K562 (cell line): ENCODE measurements at regions not wholly inside any gene's neighbourhood (a gene's known extent, or its start where the extent isn't known, plus 50 kb on each side); places are given as distances from the start of the nearest gene placed in this dataset.

Source experiments
- CEBPB ChIP-seq: fragments of 450-650 bp; IDR thresholded peaks from 2 replicates; pipeline ENCODE4 v1.6.1; 2016; ENCODE audit warnings: missing genetic modification characterization, missing compliant biosample characterization
- EP300 ChIP-seq: IDR thresholded peaks from 2 replicates; pipeline ENCODE4 v1.6.1; 2012; ENCODE audit warnings: low read length, improper control_type of control experiment
- EZH2 ChIP-seq: IDR thresholded peaks from 2 replicates; pipeline ENCODE4 v1.6.1; 2012; ENCODE audit warnings: low read depth, mild to moderate bottlenecking, inconsistent platforms, low read length, borderline replicate concordance
- FOXK1 ChIP-seq: sonication (generic); formaldehyde crosslinking; IDR thresholded peaks from 2 replicates; pipeline ENCODE4 v1.8.0; 2022; ENCODE audit warnings: missing genetic modification reagents, mild to moderate bottlenecking, borderline replicate concordance
- HCFC1 ChIP-seq: IDR thresholded peaks from 2 replicates; pipeline ENCODE4 v1.6.1; 2012; ENCODE audit warnings: low read depth, low read length, improper control_type of control experiment
- NFYB ChIP-seq: IDR thresholded peaks from 2 replicates; pipeline ENCODE4 v1.6.1; 2011; ENCODE audit warnings: mild to moderate bottlenecking, moderate library complexity; ENCODE audit not compliant: insufficient read length; ENCODE audit errors: extremely low read depth
- NR4A1 ChIP-seq, 2 experiments: fragments of 250-450 bp in 1 of 2; fragments of 450-650 bp in 1 of 2; sonication (Bioruptor Pico) in 1 of 2; IDR thresholded peaks; 2 replicates each; pipeline versions ENCODE4 v1.4.0 to v1.6.1; 2016 to 2020; ENCODE audit warnings: mild to moderate bottlenecking in 2 of 2, missing compliant biosample characterization in 1 of 2, missing genetic modification characterization in 1 of 2, moderate library complexity in 1 of 2
- PRMT5 ChIP-seq: sonication (generic); formaldehyde crosslinking; IDR thresholded peaks from 2 replicates; pipeline ENCODE4 v1.5.0; 2020; ENCODE audit warnings: missing genetic modification reagents
- TF ChIP-seq, protein P1 (sequence below), 2 experiments: fragments of 450-650 bp; formaldehyde crosslinking in 1 of 2; IDR thresholded peaks; 2 replicates each; pipeline versions ENCODE4 v1.4.0 to v1.6.1; 2014 to 2020; ENCODE audit warnings: mild to moderate bottlenecking in 2 of 2, borderline replicate concordance in 1 of 2, low read depth in 1 of 2
- TF ChIP-seq, protein P2 (sequence below), 3 experiments: IDR thresholded peaks in 2 of 3; conservative IDR thresholded peaks in 1 of 3; 2 replicates each; pipeline ENCODE4 v1.5.1; 2011 to 2012; ENCODE audit warnings: low read length in 3 of 3, mild to moderate bottlenecking in 3 of 3, control low read depth in 2 of 3, improper control_type of control experiment in 1 of 3, inconsistent platforms in 1 of 3, low read depth in 1 of 3, mixed read lengths in 1 of 3, moderate library complexity in 1 of 3; ENCODE audit not compliant: insufficient read depth in 2 of 3

DNA sequence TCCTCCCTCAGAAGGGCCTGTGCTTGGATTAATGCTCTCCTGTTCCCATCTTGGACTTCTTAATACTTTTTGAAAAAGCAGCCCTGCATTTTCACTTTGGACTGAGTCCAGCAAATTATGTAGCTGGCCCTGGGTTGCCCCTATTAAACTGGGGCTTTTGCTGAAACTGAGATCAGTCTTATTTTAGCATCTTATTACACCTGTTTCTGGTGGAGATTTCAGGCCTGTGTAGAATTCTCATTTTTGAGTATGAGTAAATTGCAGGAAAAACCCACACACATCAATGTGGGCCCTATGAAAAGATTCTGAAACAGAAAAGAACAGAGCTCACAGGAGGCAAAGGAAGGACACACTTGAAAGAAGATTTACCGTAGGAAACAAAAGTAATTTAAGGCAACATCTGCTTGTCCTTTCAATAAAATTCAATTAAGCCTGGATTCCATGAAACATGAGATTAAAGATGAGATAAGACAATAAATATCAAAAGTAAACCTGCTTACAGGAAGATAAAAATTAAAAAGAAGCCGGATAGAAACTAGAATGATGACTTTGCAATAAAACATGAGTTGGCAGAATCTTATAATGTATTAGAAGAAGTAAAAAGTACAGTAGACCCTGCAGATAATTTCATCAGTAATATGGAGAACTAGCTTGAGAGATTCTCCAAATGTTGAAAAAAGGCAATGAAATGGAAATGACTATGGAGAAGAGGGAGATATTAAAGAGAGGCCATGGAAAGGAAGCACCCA is 90.7 kb upstream of the GCFC2 start:
- TF ChIP-seq CEBPB (tag) = no peak
- TF ChIP-seq EZH2 = no peak
- TF ChIP-seq FOXK1 = no peak
- TF ChIP-seq EP300 = no peak
- TF ChIP-seq, protein P1, sequence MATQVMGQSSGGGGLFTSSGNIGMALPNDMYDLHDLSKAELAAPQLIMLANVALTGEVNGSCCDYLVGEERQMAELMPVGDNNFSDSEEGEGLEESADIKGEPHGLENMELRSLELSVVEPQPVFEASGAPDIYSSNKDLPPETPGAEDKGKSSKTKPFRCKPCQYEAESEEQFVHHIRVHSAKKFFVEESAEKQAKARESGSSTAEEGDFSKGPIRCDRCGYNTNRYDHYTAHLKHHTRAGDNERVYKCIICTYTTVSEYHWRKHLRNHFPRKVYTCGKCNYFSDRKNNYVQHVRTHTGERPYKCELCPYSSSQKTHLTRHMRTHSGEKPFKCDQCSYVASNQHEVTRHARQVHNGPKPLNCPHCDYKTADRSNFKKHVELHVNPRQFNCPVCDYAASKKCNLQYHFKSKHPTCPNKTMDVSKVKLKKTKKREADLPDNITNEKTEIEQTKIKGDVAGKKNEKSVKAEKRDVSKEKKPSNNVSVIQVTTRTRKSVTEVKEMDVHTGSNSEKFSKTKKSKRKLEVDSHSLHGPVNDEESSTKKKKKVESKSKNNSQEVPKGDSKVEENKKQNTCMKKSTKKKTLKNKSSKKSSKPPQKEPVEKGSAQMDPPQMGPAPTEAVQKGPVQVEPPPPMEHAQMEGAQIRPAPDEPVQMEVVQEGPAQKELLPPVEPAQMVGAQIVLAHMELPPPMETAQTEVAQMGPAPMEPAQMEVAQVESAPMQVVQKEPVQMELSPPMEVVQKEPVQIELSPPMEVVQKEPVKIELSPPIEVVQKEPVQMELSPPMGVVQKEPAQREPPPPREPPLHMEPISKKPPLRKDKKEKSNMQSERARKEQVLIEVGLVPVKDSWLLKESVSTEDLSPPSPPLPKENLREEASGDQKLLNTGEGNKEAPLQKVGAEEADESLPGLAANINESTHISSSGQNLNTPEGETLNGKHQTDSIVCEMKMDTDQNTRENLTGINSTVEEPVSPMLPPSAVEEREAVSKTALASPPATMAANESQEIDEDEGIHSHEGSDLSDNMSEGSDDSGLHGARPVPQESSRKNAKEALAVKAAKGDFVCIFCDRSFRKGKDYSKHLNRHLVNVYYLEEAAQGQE (IDR thresholded peaks at IDR 0.05; ENCODE audit: borderline replicate concordance) = no peak
- TF ChIP-seq, protein P1 (CRISPR knock-in tag; IDR thresholded peaks at IDR 0.05; ENCODE audit: low read depth) = no peak
- TF ChIP-seq, protein P2, sequence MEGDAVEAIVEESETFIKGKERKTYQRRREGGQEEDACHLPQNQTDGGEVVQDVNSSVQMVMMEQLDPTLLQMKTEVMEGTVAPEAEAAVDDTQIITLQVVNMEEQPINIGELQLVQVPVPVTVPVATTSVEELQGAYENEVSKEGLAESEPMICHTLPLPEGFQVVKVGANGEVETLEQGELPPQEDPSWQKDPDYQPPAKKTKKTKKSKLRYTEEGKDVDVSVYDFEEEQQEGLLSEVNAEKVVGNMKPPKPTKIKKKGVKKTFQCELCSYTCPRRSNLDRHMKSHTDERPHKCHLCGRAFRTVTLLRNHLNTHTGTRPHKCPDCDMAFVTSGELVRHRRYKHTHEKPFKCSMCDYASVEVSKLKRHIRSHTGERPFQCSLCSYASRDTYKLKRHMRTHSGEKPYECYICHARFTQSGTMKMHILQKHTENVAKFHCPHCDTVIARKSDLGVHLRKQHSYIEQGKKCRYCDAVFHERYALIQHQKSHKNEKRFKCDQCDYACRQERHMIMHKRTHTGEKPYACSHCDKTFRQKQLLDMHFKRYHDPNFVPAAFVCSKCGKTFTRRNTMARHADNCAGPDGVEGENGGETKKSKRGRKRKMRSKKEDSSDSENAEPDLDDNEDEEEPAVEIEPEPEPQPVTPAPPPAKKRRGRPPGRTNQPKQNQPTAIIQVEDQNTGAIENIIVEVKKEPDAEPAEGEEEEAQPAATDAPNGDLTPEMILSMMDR (IDR thresholded peaks at IDR 0.05 in 2 of 3, conservative IDR thresholded peaks at IDR 0.05 in 1 of 3; ENCODE audit: insufficient read depth in 2 of 3, low read depth in 1 of 3, low read length in 3 of 3) = no peak
- no peak for TF ChIP-seq NFYB
- TF ChIP-seq PRMT5 (CRISPR knock-in tag) = no peak
- no peak for TF ChIP-seq NR4A1 (CRISPR knock-in tag; IDR thresholded peaks at IDR 0.05)
- no peak for TF ChIP-seq NR4A1 (tag; IDR thresholded peaks at IDR 0.05)
- TF ChIP-seq HCFC1 = no peak
